Ishikawa (cell line): ENCODE measurements at regions not wholly inside any gene's neighbourhood (a gene's known extent, or its start where the extent isn't known, plus 50 kb on each side); places are given as distances from the start of the nearest gene placed in this dataset.
A peak's percentile ranks its signal among the peaks of the same experiment; 100 is the strongest.

ENCODE experiments used
- CEBPB ChIP-seq: IDR thresholded peaks from 2 replicates; pipeline ENCODE4 v1.6.1; 2012
- CREB1 ChIP-seq: IDR thresholded peaks from 2 replicates; pipeline ENCODE4 v1.6.1; 2012; ENCODE audit warnings: low read depth
- EGR1 ChIP-seq: IDR thresholded peaks from 2 replicates; pipeline ENCODE4 v1.6.1; 2012
- EP300 ChIP-seq: IDR thresholded peaks from 2 replicates; pipeline ENCODE4 v1.6.1; 2012; ENCODE audit warnings: borderline replicate concordance
- FOXM1 ChIP-seq: IDR thresholded peaks from 2 replicates; pipeline ENCODE4 v1.6.1; 2012; ENCODE audit warnings: low read depth, borderline replicate concordance
- NFIC ChIP-seq: IDR thresholded peaks from 2 replicates; pipeline ENCODE4 v1.6.1; 2012
- RAD21 ChIP-seq: IDR thresholded peaks from 2 replicates; pipeline ENCODE4 v1.6.1; 2012; ENCODE audit warnings: low read depth
- TAF1 ChIP-seq: IDR thresholded peaks from 2 replicates; pipeline ENCODE4 v1.6.1; 2012; ENCODE audit warnings: low read depth, mild to moderate bottlenecking
- TCF12 ChIP-seq: IDR thresholded peaks from 2 replicates; pipeline ENCODE4 v1.6.1; 2012; ENCODE audit warnings: low read depth
- TEAD4 ChIP-seq: IDR thresholded peaks from 2 replicates; pipeline ENCODE4 v1.6.1; 2012
- YY1 ChIP-seq: IDR thresholded peaks from 2 replicates; pipeline ENCODE4 v1.6.1; 2012; ENCODE audit warnings: low read depth
- ZBTB7A ChIP-seq: IDR thresholded peaks from 2 replicates; pipeline ENCODE4 v1.6.1; 2012; ENCODE audit warnings: low read depth
- TF ChIP-seq, protein P1 (sequence below): IDR thresholded peaks from 2 replicates; pipeline ENCODE4 v1.6.1; 2012; ENCODE audit warnings: low read depth, mild to moderate bottlenecking
- TF ChIP-seq, protein P2 (sequence below): IDR thresholded peaks from 2 replicates; pipeline ENCODE4 v1.6.1; 2012
- TF ChIP-seq, protein P3 (sequence below): IDR thresholded peaks from 2 replicates; pipeline ENCODE4 v1.6.1; 2012

DNA sequence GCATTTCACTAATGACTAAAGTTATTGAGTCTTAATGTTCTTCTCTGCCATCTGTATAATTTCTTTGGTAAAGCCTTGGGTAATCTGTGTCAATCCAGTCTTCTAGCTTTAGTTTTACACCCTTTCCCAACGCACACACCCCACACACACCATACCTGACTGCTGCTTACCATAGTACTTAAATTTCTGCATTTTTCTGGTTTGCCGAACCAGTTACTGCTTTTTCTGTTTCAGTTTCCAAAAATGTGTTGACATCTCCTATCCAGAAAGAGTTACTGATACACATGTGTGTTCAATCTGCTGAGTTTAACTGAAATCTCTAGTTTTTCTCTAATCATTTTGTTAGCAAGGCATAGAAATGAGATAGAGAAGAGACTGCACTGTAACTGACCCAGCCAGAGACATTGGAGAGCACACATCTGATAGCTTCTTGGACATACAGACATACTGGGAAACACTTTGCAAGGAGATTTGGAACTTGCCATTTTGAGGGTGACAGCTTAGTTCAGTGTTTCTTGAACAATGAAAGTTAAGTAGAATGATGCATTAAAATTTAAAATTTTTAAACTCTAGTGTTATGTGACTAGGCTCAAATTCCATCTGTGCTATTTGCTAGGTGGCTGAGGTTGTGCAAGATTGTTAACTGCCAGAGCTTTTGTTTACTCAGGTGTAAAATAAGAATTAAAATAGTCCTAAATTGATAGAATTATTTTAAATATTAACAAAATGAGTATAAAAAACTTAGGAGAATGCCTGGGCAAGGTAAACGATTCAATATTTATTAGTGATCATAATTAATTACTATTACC lies 807.6 kb downstream of the DNAJB9 start:
- TF ChIP-seq FOXM1, result no peak
- no peak for TF ChIP-seq TEAD4
- no peak for TF ChIP-seq ZBTB7A
- TF ChIP-seq TCF12, result no peak
- TF ChIP-seq, protein P1, sequence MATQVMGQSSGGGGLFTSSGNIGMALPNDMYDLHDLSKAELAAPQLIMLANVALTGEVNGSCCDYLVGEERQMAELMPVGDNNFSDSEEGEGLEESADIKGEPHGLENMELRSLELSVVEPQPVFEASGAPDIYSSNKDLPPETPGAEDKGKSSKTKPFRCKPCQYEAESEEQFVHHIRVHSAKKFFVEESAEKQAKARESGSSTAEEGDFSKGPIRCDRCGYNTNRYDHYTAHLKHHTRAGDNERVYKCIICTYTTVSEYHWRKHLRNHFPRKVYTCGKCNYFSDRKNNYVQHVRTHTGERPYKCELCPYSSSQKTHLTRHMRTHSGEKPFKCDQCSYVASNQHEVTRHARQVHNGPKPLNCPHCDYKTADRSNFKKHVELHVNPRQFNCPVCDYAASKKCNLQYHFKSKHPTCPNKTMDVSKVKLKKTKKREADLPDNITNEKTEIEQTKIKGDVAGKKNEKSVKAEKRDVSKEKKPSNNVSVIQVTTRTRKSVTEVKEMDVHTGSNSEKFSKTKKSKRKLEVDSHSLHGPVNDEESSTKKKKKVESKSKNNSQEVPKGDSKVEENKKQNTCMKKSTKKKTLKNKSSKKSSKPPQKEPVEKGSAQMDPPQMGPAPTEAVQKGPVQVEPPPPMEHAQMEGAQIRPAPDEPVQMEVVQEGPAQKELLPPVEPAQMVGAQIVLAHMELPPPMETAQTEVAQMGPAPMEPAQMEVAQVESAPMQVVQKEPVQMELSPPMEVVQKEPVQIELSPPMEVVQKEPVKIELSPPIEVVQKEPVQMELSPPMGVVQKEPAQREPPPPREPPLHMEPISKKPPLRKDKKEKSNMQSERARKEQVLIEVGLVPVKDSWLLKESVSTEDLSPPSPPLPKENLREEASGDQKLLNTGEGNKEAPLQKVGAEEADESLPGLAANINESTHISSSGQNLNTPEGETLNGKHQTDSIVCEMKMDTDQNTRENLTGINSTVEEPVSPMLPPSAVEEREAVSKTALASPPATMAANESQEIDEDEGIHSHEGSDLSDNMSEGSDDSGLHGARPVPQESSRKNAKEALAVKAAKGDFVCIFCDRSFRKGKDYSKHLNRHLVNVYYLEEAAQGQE, result no peak
- TF ChIP-seq EP300, result no peak
- no peak for TF ChIP-seq NFIC

DNA sequence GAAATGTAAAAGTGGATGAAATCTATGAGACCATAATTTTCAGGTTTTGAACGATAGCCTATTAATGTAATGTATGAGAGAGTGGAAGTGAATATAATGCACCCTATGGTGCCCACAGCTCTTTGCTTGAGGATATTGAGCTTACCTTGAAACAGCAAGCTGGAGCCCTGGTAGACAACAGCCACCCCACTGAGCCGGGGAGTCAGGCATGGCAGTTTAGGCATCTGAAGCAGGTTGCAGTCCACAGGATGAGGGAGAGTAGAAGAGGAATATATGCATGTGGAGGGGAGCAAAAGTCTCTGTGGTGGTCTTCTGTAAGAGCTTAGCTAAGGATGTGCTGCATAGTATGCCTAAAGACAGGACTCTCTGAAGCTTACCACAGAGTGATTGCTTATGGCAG lies 817.3 kb downstream of the DNAJB9 start:
- TF ChIP-seq, protein P2, sequence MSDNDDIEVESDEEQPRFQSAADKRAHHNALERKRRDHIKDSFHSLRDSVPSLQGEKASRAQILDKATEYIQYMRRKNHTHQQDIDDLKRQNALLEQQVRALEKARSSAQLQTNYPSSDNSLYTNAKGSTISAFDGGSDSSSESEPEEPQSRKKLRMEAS, result no peak
- no peak for TF ChIP-seq CREB1
- no peak for TF ChIP-seq EP300

DNA sequence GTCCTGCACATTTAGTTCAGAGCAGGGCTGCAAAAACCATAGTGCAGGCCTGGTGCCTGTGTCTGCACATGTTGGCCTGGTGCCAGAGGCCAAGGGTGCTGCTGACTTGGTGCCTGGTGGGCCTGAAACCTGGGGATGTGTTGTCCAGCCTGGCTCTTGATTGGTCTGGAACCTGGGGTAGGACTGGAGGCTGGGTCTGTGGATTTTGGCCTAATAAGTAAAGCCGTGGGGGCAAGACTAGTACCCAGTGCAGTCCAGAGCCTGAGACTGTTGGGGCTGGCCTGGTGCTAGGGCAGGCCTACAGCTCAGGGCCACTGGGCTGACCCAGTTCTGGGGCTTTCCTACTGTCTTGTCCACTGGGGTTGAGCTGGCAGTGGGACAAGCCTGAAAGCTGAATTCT lies 817.9 kb downstream of the DNAJB9 start:
- TF ChIP-seq NFIC, result peak; percentile 44
- TF ChIP-seq TEAD4, result no peak
- no peak for TF ChIP-seq YY1
- no peak for TF ChIP-seq CEBPB
- TF ChIP-seq, protein P2, result no peak

DNA sequence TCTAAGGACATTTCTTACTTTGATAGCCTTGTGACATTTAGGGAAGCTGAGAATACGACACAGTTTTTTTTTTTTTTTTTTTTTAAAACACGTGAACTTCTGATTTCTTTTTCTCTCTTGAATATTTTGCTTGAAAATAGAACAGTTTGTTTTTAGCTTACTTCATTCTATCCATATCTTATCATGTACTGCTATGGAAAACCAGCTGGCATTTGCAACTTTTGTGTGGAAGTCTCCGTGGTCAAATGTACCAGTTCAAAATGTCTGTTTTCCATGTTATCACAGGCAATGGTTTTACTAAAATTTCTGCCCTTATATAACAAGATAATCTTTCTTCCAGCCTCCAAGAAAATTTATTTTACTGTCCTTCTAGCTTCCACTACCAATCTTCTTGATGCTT lies 821.6 kb downstream of the DNAJB9 start:
- no peak for TF ChIP-seq EGR1

DNA sequence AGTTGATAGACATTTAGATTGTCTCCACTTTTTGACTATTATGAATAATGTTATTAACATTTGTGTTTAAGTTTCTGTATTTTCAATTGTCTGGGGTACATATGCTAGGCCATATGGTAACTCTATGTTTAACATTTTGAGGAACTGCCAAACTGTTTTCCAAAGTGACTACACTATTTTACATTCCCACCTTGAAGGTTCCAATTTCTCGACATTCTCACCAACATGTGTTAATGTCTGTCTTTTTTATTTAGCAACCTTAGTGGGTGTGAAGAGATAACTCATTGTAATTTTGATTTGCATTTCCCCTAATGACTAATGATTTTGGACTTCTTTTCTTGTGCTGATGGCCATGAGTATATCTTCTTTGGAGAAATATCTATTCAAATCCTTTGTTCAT lies 832.4 kb downstream of the DNAJB9 start:
- no peak for TF ChIP-seq TCF12
- TF ChIP-seq, protein P3, sequence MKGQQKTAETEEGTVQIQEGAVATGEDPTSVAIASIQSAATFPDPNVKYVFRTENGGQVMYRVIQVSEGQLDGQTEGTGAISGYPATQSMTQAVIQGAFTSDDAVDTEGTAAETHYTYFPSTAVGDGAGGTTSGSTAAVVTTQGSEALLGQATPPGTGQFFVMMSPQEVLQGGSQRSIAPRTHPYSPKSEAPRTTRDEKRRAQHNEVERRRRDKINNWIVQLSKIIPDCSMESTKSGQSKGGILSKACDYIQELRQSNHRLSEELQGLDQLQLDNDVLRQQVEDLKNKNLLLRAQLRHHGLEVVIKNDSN, result no peak
- TF ChIP-seq EP300, result no peak
- no peak for TF ChIP-seq NFIC
- TF ChIP-seq YY1, result no peak
- no peak for TF ChIP-seq FOXM1
- TF ChIP-seq EGR1, result no peak
- no peak for TF ChIP-seq RAD21
- TF ChIP-seq TEAD4, result no peak
- no peak for TF ChIP-seq ZBTB7A
- TF ChIP-seq, protein P1, result no peak
- TF ChIP-seq CREB1, result no peak
- no peak for TF ChIP-seq TAF1
- no peak for TF ChIP-seq CEBPB
- TF ChIP-seq, protein P2, result no peak

DNA sequence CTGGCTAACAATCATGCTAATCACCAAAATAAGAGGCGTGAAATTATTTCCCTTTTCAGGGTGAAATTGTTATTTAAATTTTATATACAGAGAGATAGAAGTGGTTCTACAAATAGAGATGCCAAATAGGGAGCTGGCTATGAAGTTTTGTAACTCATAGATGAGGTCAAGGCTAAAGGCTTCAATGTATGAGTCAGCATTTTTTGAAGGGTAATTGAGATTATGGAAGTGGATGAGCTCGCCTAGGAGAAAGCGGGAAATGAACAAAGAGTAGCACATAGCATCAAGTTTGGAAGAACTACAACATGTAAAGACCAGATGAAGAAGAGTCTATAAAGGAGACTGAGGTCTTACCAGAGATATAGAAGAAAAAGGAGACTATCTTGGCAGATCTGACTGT lies 838.1 kb downstream of the DNAJB9 start:
- no peak for TF ChIP-seq FOXM1
- no peak for TF ChIP-seq EGR1
- TF ChIP-seq, protein P1, result no peak
- TF ChIP-seq, protein P3, result no peak
- TF ChIP-seq YY1, result no peak
- TF ChIP-seq, protein P2, result no peak
- no peak for TF ChIP-seq CEBPB
- TF ChIP-seq TAF1, result no peak
